Renal cortex interstitium (tissue), 11 donors: ENCODE measurements at regions not wholly inside any gene's neighbourhood (a gene's known extent, or its start where the extent isn't known, plus 50 kb on each side); places are given as distances from the start of the nearest gene placed in this dataset.
"Not testable (repeated sequence)": the region's sequence is repeated elsewhere in the genome, so short reads cannot be mapped to it uniquely, and the experiment has no call there.

Source experiments
- DNase-seq, 11 donors: peaks; one replicate each; pipeline ENCODE4 v3.0.0-alpha.2; 2013; ENCODE audit warnings: low read depth in 9 of 11, low spot score in 4 of 11; ENCODE audit errors: extremely low read depth in 1 of 11

GRCh38 chrX:1883772-1884171 lies 268.9 kb downstream of the ASMT start:
- no peak for DNase-seq

GRCh38 chrX:1884446-1884845 lies 269.6 kb downstream of the ASMT start:
- DNase-seq: no peak

GRCh38 chrX:1885116-1885515 lies 270.3 kb downstream of the ASMT start:
- DNase-seq: no peak

GRCh38 chrX:1888305-1888704 lies 273.4 kb downstream of the ASMT start:
- not testable (repeated sequence) for DNase-seq

GRCh38 chrX:1894026-1894294 lies 279.1 kb downstream of the ASMT start:
- no peak for DNase-seq

- DNase-seq: no peak
Observed at GRCh38 chrX:1894740-1895139, 279.9 kb downstream of the ASMT start.

GRCh38 chrX:1895583-1895982 lies 280.7 kb downstream of the ASMT start:
- DNase-seq: no peak

GRCh38 chrX:1899841-1900240 lies 285.0 kb downstream of the ASMT start:
- no peak for DNase-seq

GRCh38 chrX:1902901-1903235 lies 288.0 kb downstream of the ASMT start:
- no peak for DNase-seq

GRCh38 chrX:1903236-1903935 lies 288.5 kb downstream of the ASMT start:
- no peak for DNase-seq

GRCh38 chrX:1904663-1905218 lies 289.9 kb downstream of the ASMT start:
- DNase-seq: no peak

- DNase-seq: no peak
Observed at GRCh38 chrX:1906028-1906427, 291.2 kb downstream of the ASMT start.

GRCh38 chrX:1908996-1909395 lies 294.1 kb downstream of the ASMT start:
- not testable (repeated sequence) for DNase-seq

- no peak for DNase-seq
Observed at GRCh38 chrX:1909419-1910206, 294.8 kb downstream of the ASMT start.

- no peak for DNase-seq
Observed at GRCh38 chrX:1910207-1910470, 295.3 kb downstream of the ASMT start.

- DNase-seq: no peak
Observed at GRCh38 chrX:1911401-1912128, 296.7 kb downstream of the ASMT start.

GRCh38 chrX:1912193-1912592 lies 297.3 kb downstream of the ASMT start:
- DNase-seq: no peak

- no peak for DNase-seq
Observed at GRCh38 chrX:1914606-1915365, 299.9 kb downstream of the ASMT start.

GRCh38 chrX:1918780-1919179 lies 303.9 kb downstream of the ASMT start:
- no peak for DNase-seq

- DNase-seq: peak in 1 of 11 donors; percentile 8
Observed at GRCh38 chrX:1925053-1925481, 310.2 kb downstream of the ASMT start.
